SU-DHL-6 (cell line): ENCODE measurements at regions not wholly inside any gene's neighbourhood (a gene's known extent, or its start where the extent isn't known, plus 50 kb on each side); places are given as distances from the start of the nearest gene placed in this dataset.

Source experiments
- CTCF ChIP-seq: fragments of 200-600 bp; sonication (generic); IDR thresholded peaks from one replicate; pipeline ENCODE4 v1.5.1; 2017; ENCODE audit warnings: antibody characterized with exemption, mild to moderate bottlenecking, low read length, moderate library complexity; ENCODE audit not compliant: insufficient read depth, poor library complexity, severe bottlenecking
- EZH2phosphoT487 ChIP-seq: fragments of 200-600 bp; sonication (generic), shearing (Covaris generic); conservative IDR thresholded peaks from 2 replicates; pipeline ENCODE4 v1.6.1; 2018; ENCODE audit warnings: mild to moderate bottlenecking, antibody characterized with exemption, low read length, moderate library complexity, mixed read lengths

GRCh38 chr4:138535316-138535715 is 293.2 kb upstream of the SLC7A11 start:
- TF ChIP-seq CTCF (no peak), EZH2phosphoT487 (no peak)
